ENCODE measurements at regions not wholly inside any gene's neighbourhood (a gene's known extent, or its start where the extent isn't known, plus 50 kb on each side); places are given as distances from the start of the nearest gene placed in this dataset.

- Histone ChIP-seq H3K27ac (no peak overlapping the region), H3K9me3 (no peaks in the 10 kb centered on the region), H3K36me3 (no peaks in the 10 kb centered on the region), H3K4me3 (no peak overlapping the region), H3K27me3 (no peaks in the 10 kb centered on the region), H3K4me1 (no peaks in the 10 kb centered on the region)
- DNase-seq (no peak), ATAC-seq (no peak)
- intact Hi-C loops (cut with DNase I; ENCODE audit: low total_unique reads) (no loop called here), in situ Hi-C loops (cut with MboI; ENCODE audit: low sequenced_read_pairs in 4 of 4) (no loop called here)
- TF ChIP-seq POLR2A (IDR thresholded peaks at IDR 0.05) (no peak), CTCF (IDR thresholded peaks at IDR 0.05 in 4 of 5, conservative IDR thresholded peaks at IDR 0.05 in 1 of 5) (no peak)
Observed at GRCh38 chr13:22499919-22500318, 680.9 kb upstream of the SGCG start.

- DNase-seq (no peak), ATAC-seq (no peak)
- no peak overlapping the region for H3K4me3 ChIP-seq
- no peaks in the 10 kb centered on the region for H3K27me3 ChIP-seq
- H3K9me3 ChIP-seq: no peaks in the 10 kb centered on the region
- no peak overlapping the region for H3K27ac ChIP-seq
- H3K36me3 ChIP-seq: no peaks in the 10 kb centered on the region
- H3K4me1 ChIP-seq: no peaks in the 10 kb centered on the region
- intact Hi-C loops (cut with DNase I; ENCODE audit: low total_unique reads): no loop called here
- in situ Hi-C loops (cut with MboI; ENCODE audit: low sequenced_read_pairs in 4 of 4): no loop called here
- TF ChIP-seq CTCF (IDR thresholded peaks at IDR 0.05 in 4 of 5, conservative IDR thresholded peaks at IDR 0.05 in 1 of 5) (no peak), POLR2A (IDR thresholded peaks at IDR 0.05) (no peak)
Observed at GRCh38 chr13:22505489-22505888, 675.3 kb upstream of the SGCG start.

- no peaks in the 10 kb centered on the region for H3K4me1 ChIP-seq
- H3K36me3 ChIP-seq: no peaks in the 10 kb centered on the region
- no peak for DNase-seq
- ATAC-seq: no peak
- no peaks in the 10 kb centered on the region for H3K9me3 ChIP-seq
- no peak overlapping the region for H3K27ac ChIP-seq
- TF ChIP-seq POLR2A (IDR thresholded peaks at IDR 0.05): no peak
- TF ChIP-seq CTCF (IDR thresholded peaks at IDR 0.05 in 4 of 5, conservative IDR thresholded peaks at IDR 0.05 in 1 of 5): no peak
- in situ Hi-C loops (cut with MboI; ENCODE audit: low sequenced_read_pairs in 4 of 4) (no loop called here), intact Hi-C loops (cut with DNase I; ENCODE audit: low total_unique reads) (no loop called here)
- no peaks in the 10 kb centered on the region for H3K27me3 ChIP-seq
- H3K4me3 ChIP-seq: no peak overlapping the region
Observed at GRCh38 chr13:22506096-22506691, 674.6 kb upstream of the SGCG start.

DNA sequence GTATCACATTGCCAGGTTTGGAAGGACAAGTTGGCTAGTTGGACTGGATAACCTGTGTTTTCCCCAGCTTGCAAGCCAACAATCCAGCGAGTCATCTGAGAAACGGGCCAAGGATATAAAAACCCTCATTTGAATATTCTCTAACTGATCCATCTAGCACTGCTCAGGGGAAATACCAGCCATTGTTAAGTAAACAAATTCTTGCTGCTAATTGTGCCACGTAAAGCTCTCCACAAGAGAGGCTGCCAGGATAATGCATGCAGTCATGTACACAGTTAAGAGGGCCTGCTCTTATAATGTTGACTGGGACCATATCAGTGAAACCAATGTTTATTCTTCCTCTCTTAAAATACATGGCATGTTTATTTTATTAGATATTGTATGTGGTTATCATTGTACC, 663.2 kb upstream of the SGCG start:
- ATAC-seq (no peak), DNase-seq (no peak)
- H3K4me1 ChIP-seq: no peaks in the 10 kb centered on the region
- H3K4me3 ChIP-seq: no peak overlapping the region
- no peaks in the 10 kb centered on the region for H3K27me3 ChIP-seq
- no peak for TF ChIP-seq CTCF (IDR thresholded peaks at IDR 0.05 in 4 of 5, conservative IDR thresholded peaks at IDR 0.05 in 1 of 5)
- TF ChIP-seq POLR2A (IDR thresholded peaks at IDR 0.05): no peak
- in situ Hi-C loops (cut with MboI; ENCODE audit: low sequenced_read_pairs in 4 of 4) (no loop called here), intact Hi-C loops (cut with DNase I; ENCODE audit: low total_unique reads) (no loop called here)
- no peaks in the 10 kb centered on the region for H3K36me3 ChIP-seq
- no peaks in the 10 kb centered on the region for H3K9me3 ChIP-seq
- H3K27ac ChIP-seq: no peak overlapping the region

- H3K4me3 ChIP-seq: no peak overlapping the region
- intact Hi-C loops (cut with DNase I; ENCODE audit: low total_unique reads) (no loop called here), in situ Hi-C loops (cut with MboI; ENCODE audit: low sequenced_read_pairs in 4 of 4) (no loop called here)
- no peaks in the 10 kb centered on the region for H3K9me3 ChIP-seq
- ATAC-seq: no peak
- no peak for DNase-seq
- no peaks in the 10 kb centered on the region for H3K4me1 ChIP-seq
- H3K27me3 ChIP-seq: no peaks in the 10 kb centered on the region
- H3K36me3 ChIP-seq: no peaks in the 10 kb centered on the region
- no peak overlapping the region for H3K27ac ChIP-seq
- TF ChIP-seq POLR2A (IDR thresholded peaks at IDR 0.05): no peak
Observed at GRCh38 chr13:22536851-22537250, 643.9 kb upstream of the SGCG start.

All from gastrocnemius medialis (tissue), 4 donors.